CD14-positive monocyte (primary cell): ENCODE measurements at regions not wholly inside any gene's neighbourhood (a gene's known extent, or its start where the extent isn't known, plus 50 kb on each side); places are given as distances from the start of the nearest gene placed in this dataset.

Experiments
- DNase-seq, 3 donors: peaks; one replicate each; pipeline ENCODE4 v3.0.0-alpha.2; 2011 to 2022
- H2AFZ ChIP-seq: 2 replicates; pipeline ENCODE4 v1.6.0; 2012; ENCODE audit warnings: mild to moderate bottlenecking, low read depth, low read length, inconsistent platforms; ENCODE audit not compliant: insufficient read depth, poor library complexity, severe bottlenecking
- H3K27ac ChIP-seq, 2 donors: 1 replicate in 1 of 2; 2 replicates in 1 of 2; pipeline ENCODE4 v1.5.1; 2012 to 2013; ENCODE audit warnings: low read length in 2 of 2, control low read depth in 1 of 2, inconsistent platforms in 1 of 2, low read depth in 1 of 2, mild to moderate bottlenecking in 1 of 2
- H3K27me3 ChIP-seq, 2 donors: one replicate each; pipeline versions ENCODE4 v1.6.0 to v1.6.1; 2011 to 2013; ENCODE audit warnings: low read length in 2 of 2; ENCODE audit not compliant: control insufficient read depth in 2 of 2, insufficient read depth in 2 of 2
- H3K36me3 ChIP-seq, 2 donors: replicated peaks in 1 of 2; 1 replicate in 1 of 2; 2 replicates in 1 of 2; pipeline versions ENCODE4 v1.5.1 to v1.6.1; 2012 to 2013; ENCODE audit warnings: low read length in 2 of 2, control low read depth in 1 of 2, inconsistent platforms in 1 of 2, mild to moderate bottlenecking in 1 of 2; ENCODE audit not compliant: insufficient read depth in 2 of 2, control insufficient read depth in 1 of 2
- H3K4me1 ChIP-seq, 2 donors: 1 replicate in 1 of 2; 2 replicates in 1 of 2; pipeline versions ENCODE4 v1.5.1 to v1.6.1; 2012 to 2013; ENCODE audit warnings: low read length in 2 of 2, control low read depth in 1 of 2, inconsistent platforms in 1 of 2, mild to moderate bottlenecking in 1 of 2, moderate library complexity in 1 of 2; ENCODE audit not compliant: insufficient read depth in 2 of 2, control insufficient read depth in 1 of 2
- H3K4me2 ChIP-seq: replicated peaks from 2 replicates; pipeline ENCODE3; 2012; ENCODE audit warnings: low read length, moderate library complexity, mild to moderate bottlenecking; ENCODE audit not compliant: poor library complexity, severe bottlenecking; ENCODE audit errors: extremely low read depth
- H3K4me3 ChIP-seq, 3 experiments: fragments of 200-600 bp in 1 of 3; sonication (generic) in 1 of 3; replicated peaks in 1 of 3; 1 replicate in 2 of 3; 2 replicates in 1 of 3; pipeline ENCODE4 v1.5.1; 2011 to 2013; ENCODE audit warnings: low read length in 3 of 3, mild to moderate bottlenecking in 3 of 3, control low read depth in 2 of 3, low read depth in 2 of 3, inconsistent platforms in 1 of 3, moderate library complexity in 1 of 3
- H3K79me2 ChIP-seq: 2 replicates; pipeline ENCODE4 v1.6.0; 2012; ENCODE audit warnings: mild to moderate bottlenecking, control low read depth, inconsistent platforms, low read length, moderate library complexity; ENCODE audit not compliant: insufficient read depth
- H3K9ac ChIP-seq: 2 replicates; pipeline ENCODE4 v1.6.0; 2017; ENCODE audit warnings: low read length, mild to moderate bottlenecking; ENCODE audit not compliant: insufficient read depth, poor library complexity, severe bottlenecking
- H3K9me3 ChIP-seq, 2 donors: replicated peaks in 1 of 2; 1 replicate in 1 of 2; 2 replicates in 1 of 2; pipeline versions ENCODE4 v1.5.1 to v1.6.1; 2012 to 2013; ENCODE audit warnings: low read length in 2 of 2, control low read depth in 1 of 2; ENCODE audit not compliant: control insufficient read depth in 1 of 2, insufficient read depth in 1 of 2
- H4K20me1 ChIP-seq: 2 replicates; pipeline ENCODE4 v1.6.0; 2012; ENCODE audit warnings: mild to moderate bottlenecking, low read length, control low read depth, moderate library complexity; ENCODE audit not compliant: insufficient read depth
- H3K27ac Mint-ChIP-seq, 7 donors: one replicate each; pipeline ENCODE4 v1.8.0; 2020; ENCODE audit warnings: mild to moderate bottlenecking in 7 of 7, mixed read lengths in 7 of 7, moderate library complexity in 6 of 7, inconsistent platforms in 2 of 7
- H3K27me3 Mint-ChIP-seq, 3 donors: one replicate each; pipeline ENCODE4 v1.8.0; 2021 to 2022; ENCODE audit warnings: low read depth in 3 of 3, mild to moderate bottlenecking in 3 of 3, mixed read lengths in 3 of 3, moderate library complexity in 3 of 3, inconsistent platforms in 1 of 3
- H3K36me3 Mint-ChIP-seq, 2 donors: one replicate each; pipeline ENCODE4 v1.8.0; 2020; ENCODE audit warnings: mixed read lengths in 2 of 2, inconsistent platforms in 1 of 2, mild to moderate bottlenecking in 1 of 2
- H3K4me1 Mint-ChIP-seq: one replicate; pipeline ENCODE4 v1.8.0; 2020; ENCODE audit warnings: mild to moderate bottlenecking, mixed read lengths
- H3K4me3 Mint-ChIP-seq, 2 donors: one replicate each; pipeline ENCODE4 v1.8.0; 2020; ENCODE audit warnings: mild to moderate bottlenecking in 2 of 2, mixed read lengths in 2 of 2, moderate library complexity in 1 of 2
- H3K9me3 Mint-ChIP-seq, 7 donors: one replicate each; pipeline ENCODE4 v1.8.0; 2020 to 2022; ENCODE audit warnings: mixed read lengths in 7 of 7, mild to moderate bottlenecking in 6 of 7, moderate library complexity in 6 of 7, inconsistent platforms in 2 of 7
- WGBS: methylation state at CpG from one replicate; pipeline ENCODE4 v1.1.5; 2013; ENCODE audit warnings: missing lambda C conversion rate; ENCODE audit not compliant: insufficient coverage; 5-methylcytosine and 5-hydroxymethylcytosine counted together
- intact Hi-C, 2 donors: fragments of 100-400 bp; cut with micrococcal nuclease; formaldehyde crosslinking; loops; one replicate each; pipeline versions ENCODE4 v1.15.0 to v1.15.1; 2023
- TF ChIP-seq, protein P1 (sequence below): fragments of 200-600 bp; IDR thresholded peaks from one replicate; pipeline ENCODE4 v1.8.0; 2022; ENCODE audit warnings: antibody characterized with exemption, mild to moderate bottlenecking

DNA sequence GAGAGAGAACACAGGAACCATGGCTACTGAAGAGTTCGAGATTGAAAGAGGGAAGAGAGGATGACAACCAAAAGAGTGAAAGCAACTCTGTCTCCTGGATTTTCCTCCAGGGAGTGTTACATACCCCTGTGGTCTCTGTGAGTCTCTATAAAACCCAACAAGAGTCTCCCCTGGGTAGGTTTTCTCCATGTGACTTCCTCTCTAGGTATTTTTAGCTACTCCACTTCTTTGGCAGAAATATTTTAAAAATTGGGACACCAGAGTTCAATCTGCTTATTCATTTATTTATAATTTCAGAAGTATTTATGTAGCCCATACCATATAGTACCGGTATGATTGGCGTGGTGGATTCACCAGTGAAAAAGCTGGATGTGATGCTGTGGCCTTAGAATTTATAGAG lies 671.7 kb upstream of the NR2F2 start:
- intact Hi-C loops, result no loop called here
- H3K79me2 ChIP-seq, result no peaks in the 10 kb centered on the region

DNA sequence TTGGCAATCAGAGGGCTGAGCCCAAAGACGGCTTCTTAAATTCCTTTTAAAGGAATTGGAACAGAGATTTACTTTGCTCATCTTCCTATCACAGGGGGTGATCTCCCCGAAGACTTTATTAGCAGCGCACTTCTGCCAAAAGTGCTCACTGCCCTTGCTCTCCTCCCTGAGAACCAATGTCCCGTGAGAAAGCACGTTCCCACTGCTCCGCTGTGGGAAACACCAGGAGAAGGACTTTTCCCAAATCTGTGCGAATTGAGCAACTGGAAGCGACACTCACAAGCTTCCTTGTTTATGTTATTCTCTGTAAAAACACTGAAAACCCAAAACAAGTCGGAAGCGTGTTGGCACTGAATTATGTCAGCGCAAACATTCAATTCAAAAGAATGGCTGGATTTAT lies 670.8 kb upstream of the NR2F2 start:
- no peaks in the 10 kb centered on the region for H3K4me1 Mint-ChIP-seq
- H3K36me3 Mint-ChIP-seq, result no peaks in the 10 kb centered on the region
- Histone ChIP-seq H3K9me3 (no peaks in the 10 kb centered on the region), H3K4me3 (no peak overlapping the region), H3K4me1 (no peaks in the 10 kb centered on the region), H3K79me2 (no peaks in the 10 kb centered on the region), H4K20me1 (no peaks in the 10 kb centered on the region), H3K27ac (no peak overlapping the region), H3K9ac (no peak overlapping the region), H3K4me2 (no peak overlapping the region), H3K27me3 (no peaks in the 10 kb centered on the region), H3K36me3 (no peaks in the 10 kb centered on the region), H2AFZ (no peak overlapping the region)
- intact Hi-C loops, result no loop called here
- no peak overlapping the region for H3K27ac Mint-ChIP-seq
- H3K9me3 Mint-ChIP-seq, result peaks cover 0 to 6% (median 0%) of the 10 kb centered on the region in 7 donors
- TF ChIP-seq, protein P1, sequence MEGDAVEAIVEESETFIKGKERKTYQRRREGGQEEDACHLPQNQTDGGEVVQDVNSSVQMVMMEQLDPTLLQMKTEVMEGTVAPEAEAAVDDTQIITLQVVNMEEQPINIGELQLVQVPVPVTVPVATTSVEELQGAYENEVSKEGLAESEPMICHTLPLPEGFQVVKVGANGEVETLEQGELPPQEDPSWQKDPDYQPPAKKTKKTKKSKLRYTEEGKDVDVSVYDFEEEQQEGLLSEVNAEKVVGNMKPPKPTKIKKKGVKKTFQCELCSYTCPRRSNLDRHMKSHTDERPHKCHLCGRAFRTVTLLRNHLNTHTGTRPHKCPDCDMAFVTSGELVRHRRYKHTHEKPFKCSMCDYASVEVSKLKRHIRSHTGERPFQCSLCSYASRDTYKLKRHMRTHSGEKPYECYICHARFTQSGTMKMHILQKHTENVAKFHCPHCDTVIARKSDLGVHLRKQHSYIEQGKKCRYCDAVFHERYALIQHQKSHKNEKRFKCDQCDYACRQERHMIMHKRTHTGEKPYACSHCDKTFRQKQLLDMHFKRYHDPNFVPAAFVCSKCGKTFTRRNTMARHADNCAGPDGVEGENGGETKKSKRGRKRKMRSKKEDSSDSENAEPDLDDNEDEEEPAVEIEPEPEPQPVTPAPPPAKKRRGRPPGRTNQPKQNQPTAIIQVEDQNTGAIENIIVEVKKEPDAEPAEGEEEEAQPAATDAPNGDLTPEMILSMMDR, result no peak
- 58% methylated on average over 9 of the region's 11 CpGs for whole genome bisulfite sequencing
- no peak for DNase-seq
- H3K4me3 Mint-ChIP-seq, result no peak overlapping the region
- H3K27me3 Mint-ChIP-seq, result peaks cover 0 to 3% (median 0%) of the 10 kb centered on the region in 3 donors

More for the DNA sequence above, 671.7 kb upstream of the NR2F2 start:
- no peaks in the 10 kb centered on the region for H3K36me3 ChIP-seq
- no peaks in the 10 kb centered on the region for H3K9me3 ChIP-seq
- H3K36me3 Mint-ChIP-seq, result no peaks in the 10 kb centered on the region
- peaks cover 0 to 6% (median 0%) of the 10 kb centered on the region in 7 donors for H3K9me3 Mint-ChIP-seq
- H3K4me3 Mint-ChIP-seq, result no peak overlapping the region
- TF ChIP-seq, protein P1, result no peak
- H4K20me1 ChIP-seq, result no peaks in the 10 kb centered on the region
- H3K27me3 Mint-ChIP-seq, result peaks cover 0 to 4% (median 0%) of the 10 kb centered on the region in 3 donors
- no peak overlapping the region for H3K27ac ChIP-seq
- no peak overlapping the region for H3K4me3 ChIP-seq
- no peaks in the 10 kb centered on the region for H3K4me1 ChIP-seq
- no peaks in the 10 kb centered on the region for H3K4me1 Mint-ChIP-seq
- H2AFZ ChIP-seq, result no peak overlapping the region
- H3K4me2 ChIP-seq, result no peak overlapping the region
- H3K27ac Mint-ChIP-seq, result no peak overlapping the region
- H3K27me3 ChIP-seq, result no peaks in the 10 kb centered on the region
- WGBS, result no CpG with 5 or more reads among the region's 3 CpGs
- no peak overlapping the region for H3K9ac ChIP-seq
- DNase-seq, result no peak
